ENCODE measurements at regions not wholly inside any gene's neighbourhood (a gene's known extent, or its start where the extent isn't known, plus 50 kb on each side); places are given as distances from the start of the nearest gene placed in this dataset.
"Not testable (repeated sequence)": the region's sequence is repeated elsewhere in the genome, so short reads cannot be mapped to it uniquely, and the experiment has no call there.

DNA sequence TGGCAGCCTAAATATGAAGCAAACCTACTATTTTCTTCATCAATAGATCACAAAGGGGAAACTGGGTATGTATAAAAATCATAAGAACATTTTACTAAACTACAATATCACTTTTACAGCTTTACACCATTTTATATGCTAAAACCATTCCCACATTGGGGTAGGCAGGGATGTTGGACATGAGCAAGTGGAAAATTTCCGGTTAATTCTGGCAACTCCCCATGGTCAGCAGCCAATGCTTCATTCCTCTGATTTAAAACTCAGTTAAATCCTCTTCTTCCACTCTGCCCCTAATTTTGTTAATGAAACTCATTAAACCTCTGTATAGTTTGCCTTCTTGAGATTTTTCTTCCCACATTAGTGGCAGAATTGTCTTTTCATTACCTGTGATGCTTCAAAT lies 552.5 kb upstream of the NECTIN3 start:
- Histone ChIP-seq H3K4me3 (no peak overlapping the region), H3K4me1 (replicated peaks in 1 of 2) (no peaks in the 10 kb centered on the region), H3K9me3 (replicated peaks in 1 of 3) (no peaks in the 10 kb centered on the region), H3K36me3 (replicated peaks in 1 of 2) (no peaks in the 10 kb centered on the region), H3K27ac (no peak overlapping the region), H3K27me3 (no peaks in the 10 kb centered on the region)
- no peak for DNase-seq
- 63 to 77% (median 68%) methylated on average over 1 of the region's 1 CpG for WGBS, 4 donors
- TF ChIP-seq, protein P1, sequence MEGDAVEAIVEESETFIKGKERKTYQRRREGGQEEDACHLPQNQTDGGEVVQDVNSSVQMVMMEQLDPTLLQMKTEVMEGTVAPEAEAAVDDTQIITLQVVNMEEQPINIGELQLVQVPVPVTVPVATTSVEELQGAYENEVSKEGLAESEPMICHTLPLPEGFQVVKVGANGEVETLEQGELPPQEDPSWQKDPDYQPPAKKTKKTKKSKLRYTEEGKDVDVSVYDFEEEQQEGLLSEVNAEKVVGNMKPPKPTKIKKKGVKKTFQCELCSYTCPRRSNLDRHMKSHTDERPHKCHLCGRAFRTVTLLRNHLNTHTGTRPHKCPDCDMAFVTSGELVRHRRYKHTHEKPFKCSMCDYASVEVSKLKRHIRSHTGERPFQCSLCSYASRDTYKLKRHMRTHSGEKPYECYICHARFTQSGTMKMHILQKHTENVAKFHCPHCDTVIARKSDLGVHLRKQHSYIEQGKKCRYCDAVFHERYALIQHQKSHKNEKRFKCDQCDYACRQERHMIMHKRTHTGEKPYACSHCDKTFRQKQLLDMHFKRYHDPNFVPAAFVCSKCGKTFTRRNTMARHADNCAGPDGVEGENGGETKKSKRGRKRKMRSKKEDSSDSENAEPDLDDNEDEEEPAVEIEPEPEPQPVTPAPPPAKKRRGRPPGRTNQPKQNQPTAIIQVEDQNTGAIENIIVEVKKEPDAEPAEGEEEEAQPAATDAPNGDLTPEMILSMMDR (IDR thresholded peaks at IDR 0.05), result no peak
- TF ChIP-seq POLR2A (IDR thresholded peaks at IDR 0.05), result no peak
- intact Hi-C loops (cut with DNase I), result no loop called here

DNA sequence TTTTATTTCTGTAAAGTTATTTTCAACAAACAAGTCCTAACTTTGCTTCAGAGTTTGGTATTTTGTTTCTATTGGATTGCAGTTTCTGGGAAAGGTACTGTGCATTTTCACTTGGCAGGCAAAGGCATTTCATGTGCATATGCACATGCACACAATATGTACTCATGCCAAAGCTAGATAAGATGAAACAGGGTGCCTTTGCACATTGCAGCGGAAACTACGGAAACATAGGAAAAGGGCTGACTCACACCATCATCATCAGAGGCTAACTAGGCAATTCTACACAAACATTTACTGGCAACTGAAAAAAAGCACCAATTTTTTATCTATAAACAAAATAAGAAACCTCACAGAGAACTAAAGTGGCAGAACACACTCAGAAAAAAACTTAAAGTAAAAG lies 550.6 kb upstream of the NECTIN3 start:
- intact Hi-C loops (cut with DNase I), result no loop called here
- no peak for DNase-seq
- Histone ChIP-seq H3K27ac (no peak overlapping the region), H3K4me3 (no peak overlapping the region), H3K4me1 (replicated peaks in 1 of 2) (no peaks in the 10 kb centered on the region), H3K9me3 (replicated peaks in 1 of 3) (no peaks in the 10 kb centered on the region), H3K36me3 (replicated peaks in 1 of 2) (no peaks in the 10 kb centered on the region), H3K27me3 (no peaks in the 10 kb centered on the region)
- 85 to 95% (median 88%) methylated on average over 2 of the region's 2 CpGs for WGBS, 4 donors
- TF ChIP-seq, protein P1 (IDR thresholded peaks at IDR 0.05), result no peak
- no peak for TF ChIP-seq POLR2A (IDR thresholded peaks at IDR 0.05)

DNA sequence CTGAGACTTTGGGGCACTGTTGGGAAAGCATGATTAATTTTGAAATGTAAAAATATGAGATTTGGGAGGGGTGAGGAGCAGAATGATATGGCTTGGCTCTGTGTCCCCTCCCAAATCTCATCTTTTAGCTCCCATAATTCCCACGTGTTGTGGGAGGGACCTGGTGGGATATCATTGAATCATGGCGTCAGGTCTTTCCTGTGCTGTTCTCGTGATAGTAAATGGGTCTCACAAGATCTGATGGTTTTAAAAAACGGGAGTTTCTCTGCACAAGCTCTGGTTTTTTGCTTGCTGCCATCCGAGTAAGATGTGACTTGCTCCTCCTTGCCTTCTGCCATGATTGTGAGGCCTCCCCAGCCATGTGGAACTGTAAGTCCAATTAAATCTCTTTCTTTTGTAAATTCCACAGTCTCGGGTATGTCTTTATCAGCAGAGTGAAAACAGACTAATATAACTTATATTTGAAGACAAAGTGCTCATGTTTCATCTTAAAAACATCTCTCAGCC lies 546.0 kb upstream of the NECTIN3 start:
- H3K4me3 ChIP-seq; DNase-seq; H3K4me1 ChIP-seq (replicated peaks in 1 of 2); H3K36me3 ChIP-seq (replicated peaks in 1 of 2); intact Hi-C loops (cut with DNase I); H3K9me3 ChIP-seq (replicated peaks in 1 of 3); H3K27me3 ChIP-seq; H3K27ac ChIP-seq: not testable (repeated sequence)
- WGBS, 4 donors, result 71 to 78% (median 73%) methylated on average over 6 of the region's 6 CpGs

DNA sequence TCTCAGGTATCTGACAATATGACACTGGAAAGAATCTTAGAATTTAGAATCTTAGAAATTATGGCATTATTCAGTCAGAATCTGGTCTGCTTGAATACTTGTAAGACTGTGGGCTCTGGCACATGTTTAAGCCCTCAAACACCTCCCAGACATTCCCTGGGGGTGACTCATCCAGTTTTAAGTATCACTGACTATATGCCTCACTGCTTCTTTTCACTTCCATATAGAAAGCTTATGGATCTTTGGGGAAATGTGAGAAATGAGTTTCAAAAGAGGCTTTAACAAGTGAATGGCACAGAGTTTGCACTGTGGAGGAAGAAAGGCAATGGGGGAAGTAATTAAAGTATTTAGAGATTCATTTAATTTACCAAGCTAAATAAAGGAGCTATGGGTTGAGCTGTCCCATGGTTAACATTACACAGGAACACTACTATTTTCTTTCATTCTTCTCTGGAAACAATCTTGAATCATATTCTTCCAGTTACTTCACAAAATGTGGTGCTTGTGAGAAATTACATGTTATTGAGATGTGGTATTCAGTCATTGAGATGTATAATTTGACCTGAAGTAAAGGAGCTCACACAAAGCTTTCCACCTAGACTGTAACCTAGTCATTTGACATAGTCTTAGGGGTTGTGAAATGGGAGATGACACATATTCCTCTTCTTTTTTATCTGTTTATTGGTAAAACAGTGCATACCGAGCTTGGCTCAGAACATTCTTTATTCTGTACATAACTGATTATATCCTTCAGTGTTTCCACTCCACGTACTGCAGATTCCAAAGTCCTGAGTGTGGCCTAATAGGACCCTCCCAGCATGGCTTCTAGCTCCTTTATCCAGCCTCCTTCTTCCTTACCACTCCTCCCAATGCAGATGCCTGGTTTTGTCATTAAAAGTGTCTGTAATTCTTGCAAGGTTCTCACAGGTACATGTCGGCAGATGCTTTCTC lies 544.6 kb upstream of the NECTIN3 start:
- intact Hi-C loops (cut with DNase I), result no loop called here
- no peaks in the 10 kb centered on the region for H3K36me3 ChIP-seq (replicated peaks in 1 of 2)
- H3K9me3 ChIP-seq (replicated peaks in 1 of 3), result no peaks in the 10 kb centered on the region
- TF ChIP-seq POLR2A (IDR thresholded peaks at IDR 0.05), result no peak
- TF ChIP-seq, protein P1 (IDR thresholded peaks at IDR 0.05), result no peak
- WGBS, 4 donors, result 61 to 76% (median 64%) methylated on average over 3 of the region's 3 CpGs
- no peak overlapping the region for H3K27ac ChIP-seq
- H3K27me3 ChIP-seq, result no peaks in the 10 kb centered on the region
- H3K4me3 ChIP-seq, result no peak overlapping the region
- H3K4me1 ChIP-seq (replicated peaks in 1 of 2), result no peaks in the 10 kb centered on the region
- DNase-seq, result no peak
